ENCODE measurements at regions not wholly inside any gene's neighbourhood (a gene's known extent, or its start where the extent isn't known, plus 50 kb on each side); places are given as distances from the start of the nearest gene placed in this dataset.

- DNase-seq (no peak), ATAC-seq (ENCODE audit: poor library complexity) (no peak)
- no peaks in the 10 kb centered on the region for H3K4me1 Mint-ChIP-seq (ENCODE audit: low read depth)
- H3K27me3 Mint-ChIP-seq = peaks cover 23% of the 10 kb centered on the region
- H3K9me3 Mint-ChIP-seq = no peaks in the 10 kb centered on the region
- H3K4me3 Mint-ChIP-seq = no peak overlapping the region
- no peak overlapping the region for H3K27ac Mint-ChIP-seq
- Histone ChIP-seq H3K27ac (ENCODE audit: low read depth in 1 of 2, low read length in 2 of 2) (no peak overlapping the region), H3K4me1 (ENCODE audit: insufficient read depth, low read length) (peaks cover 4% of the 10 kb centered on the region), H3K27me3 (ENCODE audit: control insufficient read depth in 1 of 2, insufficient read depth in 2 of 2, low read length in 2 of 2) (no peaks in the 10 kb centered on the region), H3K9me3 (ENCODE audit: control insufficient read depth in 1 of 2, insufficient read depth in 1 of 2, low read length in 2 of 2) (peaks cover 0 to 4% of the 10 kb centered on the region in 2 experiments), H3K4me3 (ENCODE audit: low read length) (no peak overlapping the region), H3K36me3 (ENCODE audit: insufficient read depth, low read length) (no peaks in the 10 kb centered on the region)
- intact Hi-C loops (cut with DNase I, micrococcal nuclease) = no loop called here
- TF ChIP-seq CTCF (IDR thresholded peaks at IDR 0.05) = no peak
- ChIA-PET POLR2A (no interaction called here), CTCF (interaction anchor here (1.6 kb wide), 1 partner anchor 202 kb away, joined by 4 read pairs; no protein-coding TSS in a partner anchor)
- H3K36me3 Mint-ChIP-seq (ENCODE audit: low read depth) = no peaks in the 10 kb centered on the region
Measured at GRCh38 chr1:67558449-67559193, 126.4 kb upstream of the GADD45A start.

DNA sequence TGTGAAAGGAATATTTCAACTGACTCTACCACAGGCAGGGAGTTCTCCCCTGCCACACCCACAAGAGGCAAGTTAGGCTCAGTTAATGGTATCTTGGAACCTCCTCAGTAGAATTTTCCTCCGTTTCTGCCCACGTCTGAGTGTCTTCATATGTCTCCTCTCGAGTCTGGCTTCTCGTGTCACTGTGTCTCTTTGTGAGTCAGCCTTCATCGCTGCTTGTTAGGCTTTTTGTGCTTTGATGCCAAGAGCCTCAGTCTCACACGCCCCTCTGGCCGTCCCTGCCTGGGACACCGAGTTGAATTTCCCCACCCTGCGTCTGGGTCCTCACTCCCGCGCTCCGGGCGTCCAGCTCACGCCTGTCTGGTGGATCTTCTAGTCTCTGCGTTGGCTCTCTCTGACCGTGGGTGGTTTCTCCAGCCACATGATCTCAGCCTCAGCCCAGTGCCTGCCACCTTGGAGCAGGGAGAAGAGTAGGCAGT is 125.7 kb upstream of the GADD45A start:
- Histone ChIP-seq H3K27me3 (ENCODE audit: control insufficient read depth in 1 of 2, insufficient read depth in 2 of 2, low read length in 2 of 2) (no peaks in the 10 kb centered on the region), H3K9me3 (ENCODE audit: control insufficient read depth in 1 of 2, insufficient read depth in 1 of 2, low read length in 2 of 2) (peaks cover 0 to 4% of the 10 kb centered on the region in 2 experiments), H3K27ac (ENCODE audit: low read depth in 1 of 2, low read length in 2 of 2) (no peak overlapping the region), H3K36me3 (ENCODE audit: insufficient read depth, low read length) (no peaks in the 10 kb centered on the region), H3K4me1 (ENCODE audit: insufficient read depth, low read length) (peaks cover 4% of the 10 kb centered on the region), H3K4me3 (ENCODE audit: low read length) (no peak overlapping the region)
- Mint-ChIP-seq H3K9me3 (no peaks in the 10 kb centered on the region), H3K4me1 (ENCODE audit: low read depth) (no peaks in the 10 kb centered on the region), H3K4me3 (no peak overlapping the region), H3K27me3 (peaks cover 23% of the 10 kb centered on the region), H3K36me3 (ENCODE audit: low read depth) (no peaks in the 10 kb centered on the region), H3K27ac (no peak overlapping the region)
- CTCF ChIA-PET = no interaction called here
- POLR2A ChIA-PET = no interaction called here
- TF ChIP-seq CTCF (IDR thresholded peaks at IDR 0.05) = no peak
- DNase-seq = no peak
- intact Hi-C loops (cut with DNase I, micrococcal nuclease) = no loop called here
- no peak for ATAC-seq (ENCODE audit: poor library complexity)

- no peaks in the 10 kb centered on the region for H3K4me1 Mint-ChIP-seq (ENCODE audit: low read depth)
- no peak overlapping the region for H3K27ac Mint-ChIP-seq
- no peaks in the 10 kb centered on the region for H3K36me3 Mint-ChIP-seq (ENCODE audit: low read depth)
- H3K9me3 Mint-ChIP-seq = no peaks in the 10 kb centered on the region
- no peak overlapping the region for H3K4me3 Mint-ChIP-seq
- H3K27me3 ChIP-seq (ENCODE audit: control insufficient read depth in 1 of 2, insufficient read depth in 2 of 2, low read length in 2 of 2) = no peaks in the 10 kb centered on the region
- DNase-seq (no peak), ATAC-seq (ENCODE audit: poor library complexity) (no peak)
- H3K27ac ChIP-seq (ENCODE audit: low read depth in 1 of 2, low read length in 2 of 2) = no peak overlapping the region
- CTCF ChIA-PET = interaction anchor here (0.6 to 3.9 kb wide), 11 partner anchors 11 to 208 kb away, joined by 3 to 54 read pairs (median 3); no protein-coding TSS in a partner anchor
- no peak overlapping the region for H3K4me3 ChIP-seq (ENCODE audit: low read length)
- no peaks in the 10 kb centered on the region for H3K9me3 ChIP-seq (ENCODE audit: control insufficient read depth in 1 of 2, insufficient read depth in 1 of 2, low read length in 2 of 2)
- POLR2A ChIA-PET = interaction anchor here (1.3 kb wide), 1 partner anchor 199 kb away, joined by 10 read pairs; no protein-coding TSS in a partner anchor
- peaks cover 4% of the 10 kb centered on the region for H3K4me1 ChIP-seq (ENCODE audit: insufficient read depth, low read length)
- no peaks in the 10 kb centered on the region for H3K36me3 ChIP-seq (ENCODE audit: insufficient read depth, low read length)
- H3K27me3 Mint-ChIP-seq = peaks cover 23% of the 10 kb centered on the region
- intact Hi-C loops (cut with DNase I, micrococcal nuclease) = loop anchor here (1.0 kb wide), 2 partner anchors 199 to 200 kb away; no protein-coding TSS in a partner anchor
- TF ChIP-seq CTCF (IDR thresholded peaks at IDR 0.05) = no peak
Measured at GRCh38 chr1:67560580-67561255, 124.3 kb upstream of the GADD45A start.

Measured in CD4-positive, alpha-beta T cell (primary cell).